D721Med (cell line): ENCODE measurements at regions not wholly inside any gene's neighbourhood (a gene's known extent, or its start where the extent isn't known, plus 50 kb on each side); places are given as distances from the start of the nearest gene placed in this dataset.
A peak's percentile ranks its signal among the peaks of the same experiment; 100 is the strongest.

Source experiments
- DNase-seq: peaks from one replicate; pipeline ENCODE4 v3.0.0; 2011; ENCODE audit warnings: low spot score; ENCODE audit not compliant: insufficient read length
- FAIRE-seq: peaks from 2 replicates; lab custom pipeline; 2011; peaks lifted over from hg19 to GRCh38; lab: Jason Lieb, UNC
- TF ChIP-seq, protein P1 (sequence below): IDR thresholded peaks from 2 replicates; pipeline ENCODE4 v1.5.1; 2012; ENCODE audit warnings: mild to moderate bottlenecking, control low read depth; ENCODE audit not compliant: insufficient read depth; ENCODE audit errors: missing control alignments

DNA sequence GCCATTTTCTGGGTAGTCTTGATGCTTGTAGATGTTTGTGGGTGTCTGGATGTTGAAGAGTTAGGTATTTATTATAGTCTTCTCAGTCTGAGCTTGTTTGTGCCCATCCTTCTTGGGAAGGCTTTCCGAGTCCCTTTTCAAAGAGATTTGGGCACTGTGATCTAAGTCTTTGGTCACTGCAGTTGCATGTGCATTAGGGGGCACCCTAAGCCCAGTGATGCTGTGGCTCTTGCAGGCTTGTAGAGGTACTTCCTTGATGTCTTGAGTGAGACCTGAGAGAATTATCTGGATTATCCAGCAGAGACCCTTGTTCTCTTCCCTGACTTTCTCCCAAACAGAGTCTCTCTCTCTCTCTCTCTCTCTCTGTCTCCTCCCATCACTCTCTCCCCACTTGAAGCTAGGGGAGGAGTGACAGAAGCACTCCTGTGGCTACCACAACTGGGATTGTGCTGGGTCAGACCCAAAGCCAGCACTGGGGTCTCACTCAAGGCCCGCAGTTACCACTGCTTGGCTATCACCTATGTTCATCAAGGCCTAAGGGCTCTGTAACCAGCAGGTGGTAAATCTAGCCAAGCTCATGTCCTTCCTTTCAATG, 68.5 kb downstream of the TMCO5A start:
- FAIRE-seq = no peak
- DNase-seq = no peak
- TF ChIP-seq, protein P1, sequence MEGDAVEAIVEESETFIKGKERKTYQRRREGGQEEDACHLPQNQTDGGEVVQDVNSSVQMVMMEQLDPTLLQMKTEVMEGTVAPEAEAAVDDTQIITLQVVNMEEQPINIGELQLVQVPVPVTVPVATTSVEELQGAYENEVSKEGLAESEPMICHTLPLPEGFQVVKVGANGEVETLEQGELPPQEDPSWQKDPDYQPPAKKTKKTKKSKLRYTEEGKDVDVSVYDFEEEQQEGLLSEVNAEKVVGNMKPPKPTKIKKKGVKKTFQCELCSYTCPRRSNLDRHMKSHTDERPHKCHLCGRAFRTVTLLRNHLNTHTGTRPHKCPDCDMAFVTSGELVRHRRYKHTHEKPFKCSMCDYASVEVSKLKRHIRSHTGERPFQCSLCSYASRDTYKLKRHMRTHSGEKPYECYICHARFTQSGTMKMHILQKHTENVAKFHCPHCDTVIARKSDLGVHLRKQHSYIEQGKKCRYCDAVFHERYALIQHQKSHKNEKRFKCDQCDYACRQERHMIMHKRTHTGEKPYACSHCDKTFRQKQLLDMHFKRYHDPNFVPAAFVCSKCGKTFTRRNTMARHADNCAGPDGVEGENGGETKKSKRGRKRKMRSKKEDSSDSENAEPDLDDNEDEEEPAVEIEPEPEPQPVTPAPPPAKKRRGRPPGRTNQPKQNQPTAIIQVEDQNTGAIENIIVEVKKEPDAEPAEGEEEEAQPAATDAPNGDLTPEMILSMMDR = peak; percentile 19

DNA sequence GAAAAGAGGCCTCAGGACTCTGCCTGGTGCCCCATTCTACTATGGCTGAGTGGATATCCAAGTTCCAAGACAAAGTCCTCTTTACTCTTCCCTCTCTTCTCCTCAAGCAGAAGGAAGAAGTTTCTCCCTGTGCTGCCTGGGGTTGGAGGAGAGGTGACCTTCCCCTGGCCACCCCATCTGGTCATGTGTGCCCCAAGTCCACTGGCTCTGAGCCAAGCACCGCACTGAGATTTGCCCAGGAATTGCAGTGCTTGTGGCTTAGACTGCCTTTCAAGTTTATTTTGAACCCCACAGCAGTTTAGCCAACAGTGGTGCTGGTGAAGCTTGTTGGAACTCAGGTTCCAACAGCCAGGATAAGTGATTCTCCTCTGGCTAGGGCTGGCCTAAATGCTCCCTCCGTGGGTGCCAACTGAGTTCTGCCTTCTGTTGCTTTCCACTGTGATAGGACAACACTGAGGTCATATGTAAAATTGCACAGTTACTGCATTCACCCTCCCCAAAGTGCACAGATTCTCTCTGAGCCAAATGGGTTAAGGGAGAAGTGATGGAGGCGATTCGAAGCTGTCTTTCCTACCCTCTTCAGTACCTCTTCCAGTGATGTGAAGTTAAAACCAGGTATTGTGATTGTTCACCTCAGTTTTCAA, 69.9 kb downstream of the TMCO5A start:
- TF ChIP-seq, protein P1 = no peak
- DNase-seq = no peak
- FAIRE-seq = no peak

DNA sequence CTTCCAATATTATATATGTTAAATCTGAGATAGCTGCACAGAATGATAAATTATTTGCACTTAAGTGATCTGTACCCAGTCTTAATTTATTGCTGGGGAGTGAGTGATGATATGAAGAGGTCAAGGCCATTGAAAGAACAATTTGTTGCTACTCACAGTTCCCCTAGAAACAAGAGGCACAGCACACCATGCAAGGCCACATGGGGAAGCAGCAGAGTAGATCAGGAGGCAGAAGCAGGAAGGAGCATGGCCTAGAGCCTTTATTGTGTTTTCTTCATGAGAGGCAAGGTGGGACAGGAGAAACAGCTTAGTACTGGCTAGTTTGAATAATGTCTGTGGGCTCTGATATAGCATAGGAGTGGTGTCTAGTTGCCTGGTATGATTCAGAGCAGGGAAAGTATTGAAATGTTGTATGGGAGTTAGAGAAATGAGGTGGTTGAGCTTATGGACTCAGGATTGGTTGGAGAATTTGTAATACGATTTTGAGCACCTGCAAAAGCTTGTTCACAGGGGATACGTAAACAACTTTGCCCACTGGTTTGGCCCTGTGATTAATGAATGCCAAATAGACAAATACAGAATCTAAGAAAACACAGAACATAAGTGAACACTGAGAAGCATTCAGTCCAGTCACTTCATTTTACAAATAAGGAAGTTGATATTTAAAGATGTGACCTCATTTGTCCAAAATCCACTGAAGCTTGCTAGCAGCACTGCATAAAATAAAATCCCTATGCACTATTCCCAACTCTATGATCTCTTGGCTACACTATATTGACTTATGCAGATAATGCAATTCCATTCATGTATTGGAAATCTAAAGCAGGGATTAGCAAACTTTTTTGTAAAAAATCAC, 71.7 kb downstream of the TMCO5A start:
- FAIRE-seq (no peak), DNase-seq (no peak)
- TF ChIP-seq, protein P1 = no peak

DNA sequence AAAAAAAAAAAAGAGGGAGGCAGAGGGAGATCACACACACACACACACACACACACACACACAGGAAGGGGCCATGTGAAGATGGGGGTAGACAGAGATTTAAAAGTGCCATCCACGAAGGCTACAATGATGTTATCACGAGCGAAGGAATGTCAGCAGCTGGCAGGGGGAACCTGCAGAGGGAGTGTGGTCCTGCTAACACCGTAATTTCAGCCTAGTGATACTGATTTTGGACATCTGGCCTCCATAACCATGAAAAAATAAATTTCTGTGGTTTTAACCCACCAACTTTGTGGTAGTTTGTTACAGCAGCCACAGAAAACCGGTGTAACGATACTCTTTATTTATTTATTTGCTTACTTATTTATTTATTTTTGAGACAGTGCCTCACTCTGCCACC, 76.0 kb downstream of the TMCO5A start:
- no peak for DNase-seq

DNA sequence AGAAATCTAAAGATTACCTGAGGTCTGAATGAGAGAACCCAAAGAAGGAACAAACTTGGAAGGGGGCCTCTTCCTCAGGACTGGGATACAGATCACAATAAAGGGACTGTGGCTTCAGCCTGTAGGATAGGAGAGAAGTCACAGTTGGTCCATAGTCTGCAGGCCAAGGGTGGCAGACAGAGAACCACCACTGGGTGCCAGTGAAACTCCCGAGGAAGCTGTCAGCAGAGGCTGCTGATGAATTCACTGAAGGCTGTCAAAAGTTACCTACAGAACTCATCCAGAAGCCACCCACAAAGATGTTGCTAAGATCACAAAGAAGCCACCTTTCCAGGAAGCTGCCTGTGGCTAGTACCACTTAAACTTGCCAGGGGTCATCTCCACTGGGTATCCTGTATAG, 78.5 kb downstream of the TMCO5A start:
- TF ChIP-seq, protein P1 = no peak
- DNase-seq = no peak
- FAIRE-seq = no peak

More for the DNA sequence above, 76.0 kb downstream of the TMCO5A start:
- TF ChIP-seq, protein P1 = no peak
- FAIRE-seq = no peak

DNA sequence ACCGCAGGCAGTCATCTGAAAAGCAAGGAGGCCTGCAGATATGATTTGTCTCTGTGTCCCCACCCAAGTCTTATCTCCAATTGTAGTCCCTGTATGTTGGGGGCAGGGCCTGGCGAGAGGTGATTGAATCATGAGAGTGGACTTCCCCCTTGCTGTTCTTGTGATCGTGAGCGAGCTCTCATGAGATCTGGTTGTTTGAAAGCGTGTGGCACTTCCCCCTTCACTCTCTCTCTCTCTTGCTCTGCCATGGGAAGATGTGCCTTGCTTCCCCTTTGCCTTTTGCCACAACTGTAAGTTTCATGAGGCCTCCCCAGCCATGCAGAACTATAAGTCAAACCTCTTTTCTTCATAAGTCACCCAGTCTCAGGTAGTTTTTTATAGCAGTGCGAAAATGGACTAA, 83.3 kb downstream of the TMCO5A start:
- no peak for DNase-seq
- TF ChIP-seq, protein P1 = no peak
- FAIRE-seq = no peak

DNA sequence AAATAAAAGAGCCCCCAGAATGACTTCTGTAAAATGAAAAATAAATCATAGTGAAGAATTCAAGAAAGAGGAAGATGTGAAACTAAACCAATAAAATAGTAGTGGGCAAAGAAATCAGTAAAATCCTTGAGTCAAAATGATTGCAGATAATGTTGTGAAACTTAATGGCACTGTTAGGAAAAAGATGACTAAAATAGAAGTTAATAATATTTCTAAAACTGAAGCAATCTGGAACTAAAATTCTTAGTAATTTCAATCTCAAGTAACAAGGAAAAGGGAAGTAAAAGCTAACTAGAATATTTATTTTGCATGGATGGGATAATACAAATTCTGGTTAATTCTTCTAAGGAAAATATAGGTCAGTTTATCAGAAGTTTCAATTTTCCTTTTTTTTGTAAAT, 84.6 kb downstream of the TMCO5A start:
- DNase-seq (no peak), FAIRE-seq (no peak)
- TF ChIP-seq, protein P1 = no peak
